H1 (cell line): ENCODE measurements at regions not wholly inside any gene's neighbourhood (a gene's known extent, or its start where the extent isn't known, plus 50 kb on each side); places are given as distances from the start of the nearest gene placed in this dataset.

Experiments
- CTCF ChIP-seq, 3 experiments: IDR thresholded peaks; 1 replicate in 2 of 3; 2 replicates in 1 of 3; pipeline versions ENCODE4 v1.5.1 to v1.6.1; 2011; ENCODE audit warnings: low read length in 3 of 3, mild to moderate bottlenecking in 3 of 3, inconsistent platforms in 2 of 3, low read depth in 1 of 3, moderate library complexity in 1 of 3; ENCODE audit not compliant: insufficient read depth in 1 of 3; ENCODE audit errors: control extremely low read depth in 1 of 3
- EZH2 ChIP-seq: fragments of 200-600 bp; sonication (generic); IDR thresholded peaks from 2 replicates; pipeline ENCODE4 v1.7.1; 2012; ENCODE audit warnings: low read depth, mild to moderate bottlenecking, moderate library complexity, low read length, inconsistent platforms; ENCODE audit not compliant: severe bottlenecking
- HDAC6 ChIP-seq: IDR thresholded peaks from one replicate; pipeline ENCODE4 v1.7.1; 2012; ENCODE audit warnings: low read depth, mild to moderate bottlenecking, inconsistent platforms, low read length, moderate library complexity
- RAD21 ChIP-seq, 2 experiments: IDR thresholded peaks in 1 of 2; conservative IDR thresholded peaks in 1 of 2; 2 replicates each; pipeline ENCODE4 v1.6.1; 2011; ENCODE audit warnings: low read depth in 2 of 2, low read length in 2 of 2, improper control_type of control experiment in 1 of 2, inconsistent platforms in 1 of 2, mild to moderate bottlenecking in 1 of 2, moderate library complexity in 1 of 2

GRCh38 chr3:194837457-194838127 lies 151.9 kb downstream of the FAM43A start (continued):
- no peak for TF ChIP-seq RAD21 (IDR thresholded peaks at IDR 0.05 in 1 of 2, conservative IDR thresholded peaks at IDR 0.05 in 1 of 2; ENCODE audit: low read depth in 2 of 2, low read length in 2 of 2)
- TF ChIP-seq HDAC6: no peak
- TF ChIP-seq EZH2: no peak
- TF ChIP-seq CTCF (IDR thresholded peaks at IDR 0.05; ENCODE audit: control extremely low read depth in 1 of 3, insufficient read depth in 1 of 3, low read depth in 1 of 3, low read length in 3 of 3): no peak
